Activated CD4-positive, alpha-beta T cell treated with anti-CD3 and anti-CD28 coated beads, Interleukin-2, amount 50 U/mL, for 24 hours (primary cell): ENCODE measurements at regions not wholly inside any gene's neighbourhood (a gene's known extent, or its start where the extent isn't known, plus 50 kb on each side); places are given as distances from the start of the nearest gene placed in this dataset.
"Not testable (repeated sequence)": the region's sequence is repeated elsewhere in the genome, so short reads cannot be mapped to it uniquely, and the experiment has no call there.

Experiments
- DNase-seq, 2 donors: peaks; one replicate each; pipeline ENCODE4 v3.0.0-alpha.2; 2020; ENCODE audit warnings: low read depth in 1 of 2, low spot score in 1 of 2

DNA sequence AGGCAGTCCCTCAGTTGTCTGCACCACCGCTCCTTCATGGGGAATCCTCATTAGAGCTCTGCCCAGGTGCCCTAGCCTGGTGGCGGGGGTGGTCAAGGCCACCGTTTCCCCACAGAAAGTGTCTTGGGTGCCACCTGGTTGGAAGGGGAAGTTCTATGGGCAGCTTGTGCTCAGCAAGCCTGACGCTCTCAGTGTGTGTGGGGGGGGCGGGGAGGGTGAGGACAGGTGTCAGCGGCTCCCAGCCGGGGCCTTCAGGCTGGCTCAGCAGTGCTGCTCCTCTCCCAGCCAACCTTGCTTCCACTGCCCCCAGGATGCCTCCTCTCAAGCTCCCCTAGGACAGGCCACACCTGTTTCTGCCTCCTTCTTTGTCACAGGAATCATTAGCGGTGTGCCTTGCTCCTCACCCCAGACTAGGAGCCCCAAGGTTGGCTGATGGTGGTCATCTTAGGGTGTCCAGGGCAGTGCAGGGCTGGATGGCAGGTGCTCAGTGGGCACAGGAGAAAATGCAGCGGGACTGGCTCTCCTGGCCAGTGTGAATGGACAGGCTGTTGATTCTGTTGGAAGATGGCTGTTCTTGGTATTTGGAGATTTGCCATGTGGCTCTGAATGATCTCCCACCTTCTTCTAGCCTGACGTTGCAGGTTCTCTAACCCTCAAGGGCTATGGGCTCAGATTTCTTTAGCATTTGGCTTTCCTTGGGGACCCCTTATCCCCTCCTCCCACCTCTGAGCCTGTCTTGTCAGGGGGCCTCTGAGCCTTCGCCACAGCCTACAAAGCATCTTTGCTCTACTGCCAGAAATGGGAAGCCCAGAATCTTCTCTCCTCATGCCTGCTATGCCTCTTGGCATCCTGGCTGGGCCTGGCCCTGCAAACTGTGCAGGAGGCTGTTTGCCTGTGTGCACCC is 185.8 kb upstream of the HS6ST1 start:
- no peak for DNase-seq

DNA sequence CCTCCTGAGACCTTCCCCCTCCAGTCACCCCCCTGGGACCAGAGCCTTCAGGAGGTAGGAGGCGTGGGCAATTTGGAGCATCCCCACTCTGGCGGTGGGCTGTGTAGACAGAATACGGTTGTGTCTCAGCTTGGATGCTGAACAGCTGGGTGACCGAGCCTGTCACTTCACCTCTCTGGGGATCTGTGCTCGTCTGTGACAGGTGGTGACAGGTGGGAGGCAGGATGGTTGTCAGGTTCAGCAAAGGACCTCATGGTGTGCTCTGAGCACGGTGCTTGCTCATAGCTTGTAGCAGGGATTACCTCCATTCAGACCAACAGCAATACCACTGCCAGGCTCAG is 186.5 kb upstream of the HS6ST1 start:
- no peak for DNase-seq

DNA sequence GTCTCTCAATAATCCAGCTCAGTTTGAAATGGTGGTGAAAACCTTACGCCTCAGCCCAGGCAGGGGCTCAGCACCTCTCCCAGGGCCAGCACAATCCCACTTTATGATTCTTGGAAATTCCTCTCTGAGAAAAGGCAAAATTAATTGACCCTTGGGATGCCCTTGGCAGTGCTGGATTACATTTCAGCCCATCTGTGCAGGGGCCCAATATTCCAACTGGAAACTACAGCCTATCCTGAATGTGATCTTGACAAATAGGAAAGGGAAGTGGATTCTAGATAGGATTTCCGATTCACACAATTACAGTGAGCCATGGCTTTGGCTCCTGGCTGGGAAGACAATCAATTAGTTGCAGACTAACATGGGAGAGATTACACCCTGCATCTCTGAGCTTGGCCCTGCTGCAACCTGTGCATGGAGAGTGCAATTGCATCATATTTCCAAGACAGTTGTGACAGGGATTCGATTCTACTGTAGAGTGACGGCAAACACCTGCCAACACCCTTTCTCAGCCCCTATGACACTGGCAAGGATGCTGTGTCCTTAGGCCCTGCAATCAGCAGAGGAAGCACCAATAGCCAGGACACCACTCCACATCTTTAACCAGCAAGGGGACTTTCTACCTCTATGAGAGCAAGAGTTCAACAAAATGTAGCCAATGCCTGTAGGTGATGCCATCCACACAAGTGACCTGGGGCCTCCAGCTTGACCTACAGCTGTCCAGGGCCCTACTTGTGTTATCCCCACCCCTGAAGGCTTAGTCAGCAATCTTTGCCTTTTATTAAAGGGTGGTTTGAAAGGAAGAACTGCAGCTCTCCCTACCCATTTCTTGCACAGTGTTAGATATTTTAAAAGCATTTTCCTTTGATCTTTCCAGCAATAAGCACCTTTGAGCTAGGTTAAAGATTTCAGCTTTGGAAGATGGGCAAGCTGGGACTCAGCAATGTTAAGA is 187.2 kb upstream of the HS6ST1 start:
- no peak for DNase-seq

DNA sequence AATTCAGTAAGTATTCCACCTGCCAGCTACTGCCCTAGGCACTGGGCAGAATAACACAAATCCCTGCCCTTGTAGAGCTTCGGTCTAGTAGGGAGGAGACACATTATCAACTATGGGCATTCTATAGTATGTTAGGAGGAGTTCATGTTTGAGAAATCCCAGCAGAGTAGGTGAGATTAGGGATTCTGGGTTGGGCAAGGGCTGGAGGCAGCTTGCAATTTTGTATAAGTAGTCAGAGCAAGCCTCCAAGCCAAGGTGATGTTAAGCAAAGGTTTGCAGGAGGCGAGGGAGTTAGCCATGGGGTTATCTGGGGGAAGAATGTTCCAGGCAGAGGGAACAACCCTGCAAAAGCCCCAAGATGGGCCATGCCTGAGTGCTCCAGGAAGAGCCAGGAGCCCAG is 187.9 kb upstream of the HS6ST1 start:
- DNase-seq, result no peak

DNA sequence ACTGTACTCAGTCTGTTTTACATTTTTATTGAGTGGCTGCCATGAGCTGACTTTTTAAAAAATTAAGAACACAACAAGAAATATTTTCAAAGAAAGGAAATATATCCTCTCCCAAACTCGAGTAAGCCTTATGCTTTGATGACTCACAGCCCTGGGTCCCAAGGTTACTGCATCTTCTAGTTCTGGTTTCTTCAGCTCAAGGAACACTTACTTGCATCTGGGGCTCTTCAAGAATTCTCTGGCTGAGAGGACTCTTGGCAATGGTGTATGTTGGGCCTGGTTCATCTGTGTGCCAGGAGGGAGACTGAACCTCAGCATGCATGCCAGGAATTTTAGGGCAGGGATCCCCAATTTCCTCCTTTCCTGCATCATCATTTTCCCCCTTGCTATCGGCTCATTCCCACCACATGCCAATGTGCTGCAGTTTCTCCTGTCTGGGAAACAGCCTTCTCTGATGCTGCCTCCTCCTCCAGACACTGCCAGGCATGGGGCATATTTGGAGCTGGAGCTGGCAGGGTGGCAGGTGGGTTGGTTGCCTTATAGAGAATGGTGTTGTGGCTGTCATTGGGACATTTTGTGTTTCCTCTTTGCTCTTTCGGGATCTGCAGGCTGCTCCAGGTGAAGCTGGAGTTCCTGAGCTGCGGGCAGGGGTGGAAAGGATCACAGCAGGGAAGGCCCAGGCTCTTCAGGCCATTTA is 192.2 kb upstream of the HS6ST1 start:
- DNase-seq, result no peak

DNA sequence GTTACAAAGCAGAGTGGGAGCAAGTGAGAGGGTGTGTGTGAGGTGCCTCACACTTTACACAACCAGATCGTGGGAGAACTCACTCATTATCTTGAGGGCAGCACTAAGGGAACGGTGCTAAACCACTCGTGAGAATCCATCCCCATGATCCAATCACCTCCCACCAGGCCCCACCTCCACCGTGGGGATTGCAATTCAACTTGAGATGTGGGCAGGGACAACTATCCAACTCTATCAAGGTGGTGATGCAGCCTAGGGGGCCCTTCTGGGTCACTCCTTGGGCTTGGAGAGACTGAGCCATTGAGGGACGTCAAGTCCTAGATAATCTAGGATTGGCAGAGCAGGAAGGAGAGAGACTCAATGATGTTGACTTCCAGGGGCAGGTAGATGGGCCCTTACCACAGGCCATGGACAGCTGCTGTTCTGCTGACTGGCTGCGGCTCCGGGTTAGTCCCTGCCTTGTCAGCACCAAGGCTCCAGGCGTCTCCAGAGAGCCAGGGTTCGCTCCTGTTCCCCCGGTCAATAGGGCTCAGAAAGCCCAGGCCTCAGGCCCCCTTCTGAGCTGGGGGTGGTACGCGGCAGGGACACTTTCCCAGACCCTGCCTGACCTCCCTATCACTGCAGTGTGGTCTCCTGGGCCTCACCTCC is 193.2 kb upstream of the HS6ST1 start:
- no peak for DNase-seq

DNA sequence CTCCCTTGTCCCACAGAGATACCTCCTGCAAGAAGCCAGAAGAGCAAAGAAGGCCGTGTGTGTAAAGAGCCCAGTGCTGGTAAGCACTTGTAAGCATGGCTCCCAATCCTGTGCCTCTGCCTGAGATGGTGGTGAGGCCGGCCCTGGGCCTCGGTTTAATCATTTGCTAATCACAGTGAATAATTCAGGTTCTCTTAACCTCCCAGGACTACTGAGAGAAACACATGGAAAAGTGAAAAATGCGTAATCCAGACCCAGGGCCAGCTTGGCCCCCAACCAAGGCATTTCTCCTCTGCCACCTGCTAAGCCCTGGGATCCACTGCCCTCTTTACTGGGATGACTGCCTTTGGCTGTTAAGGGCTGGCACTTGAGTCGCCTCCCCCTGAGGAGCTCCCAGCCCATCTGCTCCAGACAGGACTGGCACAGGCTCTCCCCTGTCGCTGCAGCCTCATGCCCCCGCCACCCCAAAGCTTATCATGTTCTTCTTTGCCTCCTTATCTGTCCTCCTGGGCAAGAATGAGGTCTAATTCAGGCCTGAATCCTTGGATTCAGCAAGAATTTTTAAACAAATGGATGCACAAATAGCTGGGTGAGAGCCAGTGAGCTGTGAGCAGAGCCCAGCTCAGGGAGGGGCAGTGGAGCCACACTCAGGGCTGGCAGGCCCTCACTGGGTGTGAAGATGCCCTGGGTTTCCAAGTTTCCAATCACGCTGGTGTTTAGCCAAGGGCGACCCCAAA is 193.9 kb upstream of the HS6ST1 start:
- DNase-seq, result no peak

DNA sequence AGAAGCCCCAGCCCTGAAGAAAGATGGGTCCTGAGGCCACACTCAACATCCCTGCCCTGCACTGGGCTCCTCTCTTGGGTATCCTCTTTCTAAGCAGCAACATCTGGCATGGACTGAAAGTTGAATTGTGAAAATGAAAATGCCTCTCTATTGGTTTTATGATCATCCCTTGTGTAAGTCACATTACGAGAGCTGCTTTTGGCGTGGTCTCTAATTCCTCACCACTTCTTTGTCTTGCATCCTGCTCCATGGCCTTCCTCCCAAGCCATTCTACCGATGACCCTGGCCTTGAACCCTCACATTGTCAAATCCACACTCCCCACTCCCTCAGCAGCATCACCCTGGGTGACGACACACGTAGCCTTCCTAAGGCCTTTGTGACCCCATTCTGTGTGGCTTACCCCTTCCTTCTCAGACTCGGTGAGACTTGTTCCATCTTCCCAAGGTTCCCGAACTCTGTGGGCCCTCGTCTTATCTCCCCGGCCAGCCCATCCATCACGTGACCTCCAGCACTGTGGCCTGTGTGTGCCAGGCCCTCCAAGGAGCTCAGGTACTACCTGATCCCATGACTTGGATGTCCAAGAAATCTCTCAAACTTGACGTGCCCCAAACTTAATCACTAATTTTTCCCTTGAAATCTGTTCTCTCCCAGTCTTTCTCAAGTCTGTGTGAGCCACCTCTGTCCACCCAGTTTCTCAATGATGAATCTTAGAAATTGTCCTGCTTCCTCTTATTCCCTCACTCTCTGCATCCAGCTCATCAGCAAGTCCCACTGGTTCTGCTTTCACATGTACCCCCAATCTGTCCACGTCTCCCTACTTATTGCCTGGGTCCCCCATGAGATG is 194.7 kb upstream of the HS6ST1 start:
- DNase-seq, result no peak

DNA sequence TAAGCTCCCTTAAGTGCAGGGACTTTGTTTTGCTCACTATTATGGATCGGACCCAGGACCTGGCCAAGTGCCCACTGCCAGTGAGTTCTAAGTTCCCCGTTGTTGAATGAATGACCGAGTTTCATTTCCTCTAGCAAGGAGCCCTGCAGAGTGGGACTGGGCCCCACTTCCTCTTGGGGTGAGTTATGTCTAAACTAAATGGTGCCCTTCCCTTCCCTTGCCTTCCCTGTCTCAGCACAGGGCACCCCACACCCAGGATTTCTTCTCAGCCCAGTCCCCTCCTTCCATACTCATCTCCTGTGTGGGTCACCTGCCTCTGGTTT is 195.3 kb upstream of the HS6ST1 start:
- DNase-seq, result no peak

DNA sequence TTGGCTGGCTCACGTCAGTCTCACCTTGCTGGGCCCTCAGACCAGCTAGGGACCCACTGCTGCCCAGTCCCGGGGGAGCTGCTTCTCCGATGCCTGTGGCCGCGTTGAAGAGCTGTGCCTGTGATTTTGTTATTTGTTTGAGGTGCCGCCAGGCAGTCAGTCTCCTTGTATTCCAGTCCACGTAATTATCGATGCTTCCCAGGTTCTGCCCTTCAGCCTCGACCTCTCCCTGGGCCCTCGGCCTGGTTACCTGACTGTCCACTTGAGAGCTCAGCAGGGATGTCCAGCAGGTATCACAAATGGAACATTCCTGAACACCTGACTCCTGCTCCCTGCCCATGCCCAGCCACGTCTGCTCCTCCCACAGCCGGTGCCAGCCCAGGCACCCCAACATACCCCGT is 195.9 kb upstream of the HS6ST1 start:
- no peak for DNase-seq

DNA sequence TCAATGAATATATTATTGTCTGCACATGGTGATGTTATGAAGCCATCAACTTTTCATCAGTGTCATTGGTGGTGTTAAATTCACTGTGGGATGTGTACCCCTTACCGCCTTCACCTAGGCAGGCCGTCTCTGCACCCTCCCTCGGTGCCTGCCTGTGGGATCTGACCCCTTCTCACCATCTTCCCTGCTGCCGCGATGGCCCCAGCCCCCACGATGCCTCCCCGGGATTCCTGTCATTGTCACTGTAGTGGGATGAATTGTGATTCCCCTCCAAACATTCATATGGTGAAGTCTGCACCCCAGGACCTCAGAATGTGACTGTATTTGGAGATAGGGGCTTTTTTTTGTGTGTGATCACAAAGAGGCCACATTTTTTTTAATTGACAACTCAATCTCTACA is 198.3 kb upstream of the HS6ST1 start:
- no peak for DNase-seq

DNA sequence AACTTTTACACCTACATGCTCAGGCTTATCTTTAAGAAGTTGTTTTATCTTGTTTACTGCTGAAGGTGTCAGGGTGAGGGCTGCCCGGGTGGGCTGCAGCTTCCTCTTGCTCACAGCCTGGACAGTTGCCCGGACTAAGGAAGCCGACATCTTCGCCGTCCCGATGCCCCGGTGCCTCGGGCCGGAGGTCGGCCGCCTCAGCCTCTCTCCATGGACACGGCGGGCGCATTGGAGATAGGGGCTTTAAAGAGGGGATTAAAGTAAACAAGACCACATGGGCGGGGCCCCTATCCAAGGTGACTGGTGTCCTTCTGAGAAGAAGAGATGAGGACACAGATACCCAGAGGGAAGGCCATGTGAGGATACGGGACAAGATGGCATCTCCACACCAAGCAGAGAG is 200.4 kb upstream of the HS6ST1 start:
- DNase-seq, result not testable (repeated sequence)

DNA sequence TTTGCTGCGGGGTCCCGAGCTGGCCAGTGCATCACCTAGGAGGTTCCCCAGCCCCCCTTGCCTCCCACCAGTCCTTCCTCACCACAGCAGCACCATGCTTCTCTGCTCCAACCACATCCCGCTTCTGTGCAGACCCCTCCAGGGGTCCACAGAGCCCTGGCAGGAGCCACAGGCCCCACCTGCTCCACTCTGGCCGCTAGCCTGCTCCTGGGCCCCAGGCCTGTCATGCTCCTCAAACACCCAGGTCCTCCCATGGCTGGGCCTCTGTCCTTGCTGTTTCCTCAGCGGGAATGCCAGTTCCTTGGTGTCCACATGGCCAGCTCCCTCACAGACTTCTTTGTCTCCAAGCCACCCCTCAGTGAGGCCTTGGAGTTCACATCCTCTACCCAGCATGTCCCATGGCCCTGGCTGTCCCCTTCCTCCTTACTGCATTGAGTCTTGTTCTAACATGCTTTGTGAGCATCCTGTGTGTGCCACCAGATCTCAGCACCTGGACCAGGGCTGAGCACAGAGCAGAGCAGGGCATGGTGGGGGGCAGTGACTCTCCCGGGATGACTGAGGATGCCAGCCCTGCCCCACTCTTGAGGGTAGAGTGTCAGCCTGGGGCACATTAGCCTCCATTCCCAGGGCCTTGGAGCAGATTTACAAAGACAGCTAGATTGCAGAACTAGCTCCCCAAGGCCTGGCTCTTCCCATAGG is 201.0 kb upstream of the HS6ST1 start:
- no peak for DNase-seq

DNA sequence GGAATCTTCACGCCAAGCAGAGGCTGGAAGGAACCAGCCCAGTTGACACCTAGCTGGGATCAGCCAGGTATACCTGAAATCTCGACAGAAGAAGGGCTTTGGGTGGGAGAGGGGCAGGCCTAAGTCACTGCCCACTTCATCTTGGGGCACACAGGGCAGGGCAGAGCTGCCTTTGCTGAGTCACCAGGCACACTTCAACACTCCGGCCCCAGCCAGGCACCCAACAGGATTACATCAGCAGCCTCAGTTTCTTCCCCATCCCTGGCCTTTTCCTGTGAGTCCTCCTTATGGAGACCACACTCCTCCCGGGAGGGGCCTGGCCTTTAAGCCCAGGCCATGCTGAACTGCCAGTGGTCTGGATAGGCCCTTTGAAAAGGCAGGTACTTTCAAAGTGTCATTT is 201.7 kb upstream of the HS6ST1 start:
- no peak for DNase-seq

DNA sequence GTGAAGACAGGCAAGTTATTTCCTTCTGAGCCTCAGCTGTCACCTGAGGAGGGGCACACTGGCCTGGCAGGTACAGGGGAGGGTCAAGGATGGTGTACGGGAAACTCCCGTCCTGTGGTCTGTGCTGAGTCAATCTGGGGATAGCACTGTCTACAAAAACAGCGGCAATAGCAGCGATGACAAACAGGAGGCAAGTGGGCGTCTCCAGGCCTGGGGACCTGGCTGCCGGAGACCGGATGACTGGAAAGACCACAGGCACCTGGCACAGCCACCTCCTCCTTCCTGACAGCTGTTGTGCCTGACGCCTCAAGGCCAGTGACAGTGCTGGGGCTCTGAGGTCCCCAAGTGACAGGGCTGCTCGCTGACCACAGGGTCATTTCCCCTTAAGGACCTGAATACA is 202.1 kb upstream of the HS6ST1 start:
- no peak for DNase-seq

DNA sequence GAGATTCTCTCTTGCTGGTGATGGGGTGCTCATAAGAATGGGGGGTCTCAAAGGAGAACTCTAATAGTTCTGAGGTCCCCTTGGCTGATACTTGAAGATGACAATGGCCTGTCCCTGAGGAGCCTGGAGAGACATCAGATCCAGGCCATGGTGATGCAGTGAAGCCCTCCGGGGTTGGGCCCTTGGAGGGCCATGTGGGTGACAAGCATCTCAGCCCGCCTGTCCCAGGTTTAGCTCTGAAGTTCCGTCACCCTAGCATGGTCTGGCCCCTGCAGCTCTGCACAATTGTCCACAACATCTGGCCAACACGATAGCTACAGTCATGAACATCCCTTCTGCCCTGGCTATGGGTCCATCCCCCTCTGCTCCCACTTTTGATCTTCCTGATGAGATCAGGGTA is 202.8 kb upstream of the HS6ST1 start:
- DNase-seq, result no peak

DNA sequence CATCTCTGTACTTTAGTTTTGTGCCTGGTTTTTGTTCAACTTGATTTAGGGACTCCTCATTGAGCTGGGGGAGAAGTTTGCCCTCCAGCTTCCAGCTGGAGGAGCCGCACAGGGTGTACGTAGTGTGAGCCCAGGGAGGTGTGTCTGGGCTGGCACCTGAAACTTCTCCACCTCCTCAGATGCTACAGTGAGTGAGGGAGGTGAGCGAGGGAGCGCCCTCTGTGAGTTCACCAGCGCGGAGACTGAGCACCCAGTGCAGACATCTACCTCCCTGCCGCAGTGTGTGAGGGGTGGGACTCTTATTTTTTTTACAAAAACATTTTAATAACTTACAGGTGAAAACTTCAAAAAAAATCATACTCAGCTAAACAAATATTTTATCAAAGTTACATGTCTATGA is 204.2 kb upstream of the HS6ST1 start:
- no peak for DNase-seq

DNA sequence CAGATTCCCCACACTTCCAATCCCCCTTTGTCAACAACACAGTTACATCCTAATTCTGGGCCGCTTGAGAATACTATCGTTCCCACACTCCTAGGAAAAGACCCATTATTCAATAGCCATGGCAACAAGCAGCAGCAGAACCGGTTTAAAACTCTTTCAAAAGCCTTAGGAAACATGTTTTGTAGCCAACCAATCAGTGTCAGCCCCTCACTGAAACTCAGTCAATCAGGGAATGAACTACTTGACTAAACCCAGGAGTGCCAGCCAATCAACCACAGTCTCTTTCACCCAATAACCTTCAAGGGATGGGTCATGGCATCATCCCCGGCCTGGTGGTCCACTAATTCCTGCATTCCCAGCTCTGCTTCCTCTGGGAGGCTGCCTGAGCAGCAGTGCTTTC is 204.8 kb upstream of the HS6ST1 start:
- no peak for DNase-seq

DNA sequence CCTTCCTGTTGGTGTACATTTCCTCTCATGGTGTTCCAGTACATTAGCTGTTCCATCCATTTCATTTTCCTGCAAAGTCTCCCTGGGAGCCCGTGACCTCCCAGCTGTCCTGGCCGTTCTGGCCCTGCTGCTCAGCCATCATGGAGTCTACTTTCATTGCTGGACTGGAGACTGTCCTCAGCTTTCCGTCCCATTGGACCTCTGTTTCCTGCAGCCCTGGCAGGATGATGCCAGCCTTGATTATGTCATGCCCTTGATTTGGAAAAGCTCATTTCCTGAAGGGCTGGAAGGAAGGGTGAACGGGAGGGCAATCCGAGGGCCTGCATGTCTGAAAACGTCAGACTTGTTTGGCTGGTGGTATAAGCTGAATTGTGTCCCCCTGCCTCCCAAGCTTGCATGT is 205.5 kb upstream of the HS6ST1 start:
- no peak for DNase-seq
